Caco-2 (cell line): ENCODE measurements at regions not wholly inside any gene's neighbourhood (a gene's known extent, or its start where the extent isn't known, plus 50 kb on each side); places are given as distances from the start of the nearest gene placed in this dataset.

Source experiments
- BruUV-seq: library from RNA; stranded (reverse); fragments of 400-500 nt; replicated peaks from 2 replicates; lab custom pipeline; 2021; lab: Mats Ljungman, UMichigan
- CTCF ChIA-PET: fragments of 300-600 bp; sonication (Branson Sonifier 250); formaldehyde crosslinking; loops from one replicate; lab custom pipeline; 2022; ENCODE audit warnings: antibody characterized with exemption; lab: Charles Lee
- POLR2A ChIA-PET: fragments of 300-600 bp; sonication (Branson Sonifier 250); formaldehyde crosslinking; loops from one replicate; lab custom pipeline; 2022; ENCODE audit warnings: antibody characterized with exemption; lab: Charles Lee
- DNase-seq, 2 experiments: peaks; one replicate each; pipeline versions ENCODE4 v3.0.0 to v3.0.0-alpha.2; 2020 to 2022
- H3K27me3 ChIP-seq: replicated peaks from 2 replicates; pipeline ENCODE4 v1.6.0; 2011; ENCODE audit warnings: low read length; ENCODE audit not compliant: control insufficient read depth, insufficient read depth
- H3K36me3 ChIP-seq: 2 replicates; pipeline ENCODE4 v1.5.1; 2011; ENCODE audit warnings: low read length; ENCODE audit not compliant: control insufficient read depth, insufficient read depth
- H3K4me1 ChIP-seq: fragments of 250-450 bp; sonication (Bioruptor Pico); 2 replicates; pipeline ENCODE4 v1.5.1; 2020; ENCODE audit warnings: mild to moderate bottlenecking
- H3K4me3 ChIP-seq: 2 replicates; pipeline ENCODE4 v1.5.1; 2011; ENCODE audit warnings: low read depth, mild to moderate bottlenecking, control low read depth, low read length
- H3K9me3 ChIP-seq: fragments of 250-450 bp; sonication (Bioruptor Pico); 2 replicates; pipeline ENCODE4 v1.5.1; 2020; ENCODE audit warnings: mild to moderate bottlenecking, moderate library complexity
- H3K27ac Mint-ChIP-seq: one replicate; pipeline ENCODE4 v1.8.0; 2022; ENCODE audit warnings: mixed read lengths; ENCODE audit not compliant: unreplicated experiment
- H3K27me3 Mint-ChIP-seq: one replicate; pipeline ENCODE4 v1.8.0; 2022; ENCODE audit warnings: mixed read lengths; ENCODE audit not compliant: insufficient read depth, unreplicated experiment
- H3K36me3 Mint-ChIP-seq: one replicate; pipeline ENCODE4 v1.8.0; 2022; ENCODE audit warnings: mild to moderate bottlenecking, mixed read lengths; ENCODE audit not compliant: insufficient read depth, unreplicated experiment
- H3K4me1 Mint-ChIP-seq: one replicate; pipeline ENCODE4 v1.8.0; 2022; ENCODE audit warnings: low read depth, mixed read lengths; ENCODE audit not compliant: unreplicated experiment
- H3K4me3 Mint-ChIP-seq: one replicate; pipeline ENCODE4 v1.8.0; 2022; ENCODE audit warnings: mild to moderate bottlenecking, moderate library complexity, mixed read lengths; ENCODE audit not compliant: unreplicated experiment
- H3K9me3 Mint-ChIP-seq: one replicate; pipeline ENCODE4 v1.8.0; 2022; ENCODE audit warnings: mixed read lengths; ENCODE audit not compliant: unreplicated experiment
- intact Hi-C: fragments of 100-400 bp; cut with micrococcal nuclease; formaldehyde crosslinking; loops from one replicate; pipeline ENCODE4 v1.10.0; 2022; ENCODE audit not compliant: unreplicated experiment
- TF ChIP-seq, protein P1 (sequence below), 2 experiments: fragments of 200-600 bp in 1 of 2; IDR thresholded peaks; 1 replicate in 1 of 2; 2 replicates in 1 of 2; pipeline versions ENCODE4 v1.5.1 to v1.8.0; 2011 to 2022; ENCODE audit warnings: antibody characterized with exemption in 1 of 2, control low read depth in 1 of 2, inconsistent platforms in 1 of 2, low read depth in 1 of 2, low read length in 1 of 2, mild to moderate bottlenecking in 1 of 2, moderate library complexity in 1 of 2; ENCODE audit not compliant: insufficient read depth in 1 of 2, severe bottlenecking in 1 of 2, unreplicated experiment in 1 of 2

DNA sequence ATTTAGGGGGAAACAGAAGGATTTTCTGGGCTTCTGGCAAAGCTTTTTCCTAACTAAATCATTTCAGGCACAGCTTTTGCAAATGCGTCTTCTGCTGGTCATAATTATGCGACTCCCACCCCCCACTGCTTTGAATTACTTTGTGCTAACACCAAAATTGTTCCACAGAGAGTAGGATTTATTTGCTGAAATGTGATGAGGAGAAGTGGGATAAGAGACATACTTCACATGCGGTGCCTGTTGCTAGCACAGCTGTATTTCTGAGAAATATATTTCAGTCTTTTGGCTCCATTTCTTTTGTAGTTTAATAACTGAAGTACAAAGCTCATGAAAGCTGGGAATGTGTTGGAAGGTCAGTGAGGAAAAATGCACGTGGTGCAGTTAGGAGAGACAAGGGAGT is 83.2 kb upstream of the TAS2R1 start:
- intact Hi-C loops: loop anchor here (2.0 kb wide), 1 partner anchor 89 kb away; no protein-coding TSS in a partner anchor
- H3K27ac Mint-ChIP-seq: peak overlapping the region; percentile 34
- H3K9me3 Mint-ChIP-seq: peaks cover 13% of the 10 kb centered on the region
- ChIA-PET CTCF (no interaction called here), POLR2A (interaction anchor here (0.6 kb wide), 1 partner anchor 37 kb away, joined by 3 read pairs; no protein-coding TSS in a partner anchor)
- DNase-seq: no peak
- TF ChIP-seq, protein P1, sequence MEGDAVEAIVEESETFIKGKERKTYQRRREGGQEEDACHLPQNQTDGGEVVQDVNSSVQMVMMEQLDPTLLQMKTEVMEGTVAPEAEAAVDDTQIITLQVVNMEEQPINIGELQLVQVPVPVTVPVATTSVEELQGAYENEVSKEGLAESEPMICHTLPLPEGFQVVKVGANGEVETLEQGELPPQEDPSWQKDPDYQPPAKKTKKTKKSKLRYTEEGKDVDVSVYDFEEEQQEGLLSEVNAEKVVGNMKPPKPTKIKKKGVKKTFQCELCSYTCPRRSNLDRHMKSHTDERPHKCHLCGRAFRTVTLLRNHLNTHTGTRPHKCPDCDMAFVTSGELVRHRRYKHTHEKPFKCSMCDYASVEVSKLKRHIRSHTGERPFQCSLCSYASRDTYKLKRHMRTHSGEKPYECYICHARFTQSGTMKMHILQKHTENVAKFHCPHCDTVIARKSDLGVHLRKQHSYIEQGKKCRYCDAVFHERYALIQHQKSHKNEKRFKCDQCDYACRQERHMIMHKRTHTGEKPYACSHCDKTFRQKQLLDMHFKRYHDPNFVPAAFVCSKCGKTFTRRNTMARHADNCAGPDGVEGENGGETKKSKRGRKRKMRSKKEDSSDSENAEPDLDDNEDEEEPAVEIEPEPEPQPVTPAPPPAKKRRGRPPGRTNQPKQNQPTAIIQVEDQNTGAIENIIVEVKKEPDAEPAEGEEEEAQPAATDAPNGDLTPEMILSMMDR (IDR thresholded peaks at IDR 0.05; ENCODE audit: insufficient read depth in 1 of 2, low read depth in 1 of 2, low read length in 1 of 2, severe bottlenecking in 1 of 2, unreplicated experiment in 1 of 2): no peak
- Histone ChIP-seq H3K4me1 (peaks cover 22% of the 10 kb centered on the region), H3K36me3 (no peaks in the 10 kb centered on the region), H3K27me3 (no peaks in the 10 kb centered on the region), H3K9me3 (no peaks in the 10 kb centered on the region), H3K4me3 (no peak overlapping the region)
- peaks cover 33% of the 10 kb centered on the region for H3K4me1 Mint-ChIP-seq
- H3K27me3 Mint-ChIP-seq: no peaks in the 10 kb centered on the region
- no peaks in the 10 kb centered on the region for H3K36me3 Mint-ChIP-seq
- no TSS peak for BruUV-seq
- H3K4me3 Mint-ChIP-seq: no peak overlapping the region

DNA sequence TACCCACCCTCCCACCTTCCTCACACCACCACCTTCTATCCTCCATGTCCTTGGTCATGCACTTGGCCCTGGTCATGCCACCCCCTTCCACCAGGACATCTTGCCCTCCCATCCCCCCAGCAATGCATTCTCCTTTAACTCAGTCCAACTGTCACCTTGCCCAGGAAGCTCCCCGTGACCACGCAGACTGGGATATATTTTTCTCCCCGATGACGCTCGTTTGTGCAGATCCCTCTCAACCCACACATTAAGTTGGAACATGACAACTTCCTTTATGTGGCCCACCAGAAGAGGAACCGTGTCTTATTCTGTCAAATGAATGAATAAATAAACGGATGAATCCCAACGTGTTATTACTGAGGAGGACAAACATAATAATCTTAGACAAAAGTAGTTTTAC is 82.8 kb upstream of the TAS2R1 start:
- Histone ChIP-seq H3K27me3 (no peaks in the 10 kb centered on the region), H3K4me3 (no peak overlapping the region), H3K9me3 (no peaks in the 10 kb centered on the region), H3K36me3 (no peaks in the 10 kb centered on the region), H3K4me1 (peaks cover 22% of the 10 kb centered on the region)
- Mint-ChIP-seq H3K27ac (peak overlapping the region; percentile 34), H3K9me3 (peaks cover 11% of the 10 kb centered on the region), H3K4me1 (peaks cover 33% of the 10 kb centered on the region), H3K36me3 (no peaks in the 10 kb centered on the region), H3K27me3 (no peaks in the 10 kb centered on the region), H3K4me3 (no peak overlapping the region)
- TF ChIP-seq, protein P1 (IDR thresholded peaks at IDR 0.05; ENCODE audit: insufficient read depth in 1 of 2, low read depth in 1 of 2, low read length in 1 of 2, severe bottlenecking in 1 of 2, unreplicated experiment in 1 of 2): no peak
- intact Hi-C loops: loop anchor here (2.0 kb wide), 1 partner anchor 88 kb away; no protein-coding TSS in a partner anchor
- no peak for DNase-seq
- POLR2A ChIA-PET: interaction anchor here (0.6 kb wide), 1 partner anchor 37 kb away, joined by 3 read pairs; no protein-coding TSS in a partner anchor
- no TSS peak for BruUV-seq
- CTCF ChIA-PET: no interaction called here

DNA sequence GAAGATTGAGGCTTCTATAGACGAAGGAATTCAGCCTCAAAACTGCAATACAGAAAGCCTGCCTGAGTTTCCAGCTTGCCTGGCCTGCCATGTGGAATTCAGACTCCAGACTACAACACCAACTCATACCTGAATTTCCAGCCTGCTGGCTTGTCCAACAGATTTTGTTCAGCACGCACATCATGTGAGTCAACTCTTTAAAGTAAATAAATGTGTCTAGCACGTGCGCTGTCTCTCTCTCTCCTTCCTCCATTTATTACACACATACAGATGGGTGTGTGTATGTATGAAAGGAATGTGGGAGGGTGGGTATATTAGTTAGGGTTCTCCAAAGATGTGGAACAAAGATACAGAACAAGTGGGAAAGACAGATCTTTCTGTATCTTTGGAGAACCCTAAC is 82.4 kb upstream of the TAS2R1 start:
- TF ChIP-seq, protein P1 (IDR thresholded peaks at IDR 0.05; ENCODE audit: insufficient read depth in 1 of 2, low read depth in 1 of 2, low read length in 1 of 2, severe bottlenecking in 1 of 2, unreplicated experiment in 1 of 2): no peak
- ChIA-PET CTCF (no interaction called here), POLR2A (no interaction called here)
- BruUV-seq: no TSS peak
- Mint-ChIP-seq H3K36me3 (no peaks in the 10 kb centered on the region), H3K9me3 (peaks cover 11% of the 10 kb centered on the region), H3K4me3 (no peak overlapping the region), H3K27me3 (no peaks in the 10 kb centered on the region), H3K27ac (peak overlapping the region; percentile 34), H3K4me1 (peaks cover 33% of the 10 kb centered on the region)
- no peaks in the 10 kb centered on the region for H3K36me3 ChIP-seq
- peaks cover 22% of the 10 kb centered on the region for H3K4me1 ChIP-seq
- DNase-seq: peak; percentile 49 to 65
- H3K4me3 ChIP-seq: no peak overlapping the region
- no peaks in the 10 kb centered on the region for H3K9me3 ChIP-seq
- H3K27me3 ChIP-seq: no peaks in the 10 kb centered on the region
- intact Hi-C loops: loop anchor here (2.0 kb wide), 1 partner anchor 88 kb away; no protein-coding TSS in a partner anchor
